Fibroblast of lung (primary cell): ENCODE measurements at regions not wholly inside any gene's neighbourhood (a gene's known extent, or its start where the extent isn't known, plus 50 kb on each side); places are given as distances from the start of the nearest gene placed in this dataset.

ENCODE experiments used
- EZH2 ChIP-seq: IDR thresholded peaks from 2 replicates; pipeline ENCODE4 v1.5.1; 2012; ENCODE audit warnings: low read length, control low read depth, mild to moderate bottlenecking; ENCODE audit errors: missing control alignments
- TF ChIP-seq, protein P1 (sequence below), 2 donors: IDR thresholded peaks in 1 of 2; conservative IDR thresholded peaks in 1 of 2; 1 replicate in 1 of 2; 2 replicates in 1 of 2; pipeline ENCODE4 v1.5.1; 2011 to 2012; ENCODE audit warnings: low read length in 2 of 2, control low read depth in 1 of 2, inconsistent platforms in 1 of 2, low read depth in 1 of 2, mild to moderate bottlenecking in 1 of 2

DNA sequence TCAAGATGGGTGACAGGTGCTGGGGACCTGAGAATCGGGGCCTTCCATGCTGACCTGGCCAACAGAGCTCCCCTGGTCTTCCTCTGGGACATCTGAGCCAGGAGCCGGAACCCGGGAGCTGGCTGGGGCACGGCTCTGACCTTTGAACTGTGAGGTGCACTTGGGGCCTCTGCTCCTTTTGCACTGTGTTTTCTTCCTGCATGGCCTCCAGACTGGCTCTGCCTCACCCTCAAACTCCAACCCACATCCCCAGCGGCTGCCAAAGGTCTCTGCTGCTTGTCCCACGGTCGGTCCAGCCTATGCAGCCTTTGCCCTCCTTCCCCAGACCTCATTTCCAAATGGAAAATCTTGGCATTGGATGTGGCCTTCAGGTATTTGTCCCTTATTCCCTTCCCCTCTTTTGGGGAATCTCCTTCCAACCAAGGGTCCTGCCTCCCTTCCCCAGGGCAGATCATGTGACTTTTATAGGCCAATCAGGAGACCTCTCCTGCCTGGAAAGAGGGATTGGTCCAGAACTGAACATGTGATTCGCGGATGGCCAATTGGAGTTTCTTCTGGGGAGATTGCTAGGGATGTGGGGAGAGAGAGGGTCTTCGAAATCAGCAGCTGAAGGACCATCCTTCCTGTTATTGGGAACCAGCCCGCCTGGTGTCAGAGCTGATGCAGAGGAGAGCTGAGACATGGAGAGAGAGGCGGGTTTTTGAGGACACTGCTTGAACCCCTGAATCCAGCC lies 117.9 kb downstream of the CYLD start:
- TF ChIP-seq, protein P1, sequence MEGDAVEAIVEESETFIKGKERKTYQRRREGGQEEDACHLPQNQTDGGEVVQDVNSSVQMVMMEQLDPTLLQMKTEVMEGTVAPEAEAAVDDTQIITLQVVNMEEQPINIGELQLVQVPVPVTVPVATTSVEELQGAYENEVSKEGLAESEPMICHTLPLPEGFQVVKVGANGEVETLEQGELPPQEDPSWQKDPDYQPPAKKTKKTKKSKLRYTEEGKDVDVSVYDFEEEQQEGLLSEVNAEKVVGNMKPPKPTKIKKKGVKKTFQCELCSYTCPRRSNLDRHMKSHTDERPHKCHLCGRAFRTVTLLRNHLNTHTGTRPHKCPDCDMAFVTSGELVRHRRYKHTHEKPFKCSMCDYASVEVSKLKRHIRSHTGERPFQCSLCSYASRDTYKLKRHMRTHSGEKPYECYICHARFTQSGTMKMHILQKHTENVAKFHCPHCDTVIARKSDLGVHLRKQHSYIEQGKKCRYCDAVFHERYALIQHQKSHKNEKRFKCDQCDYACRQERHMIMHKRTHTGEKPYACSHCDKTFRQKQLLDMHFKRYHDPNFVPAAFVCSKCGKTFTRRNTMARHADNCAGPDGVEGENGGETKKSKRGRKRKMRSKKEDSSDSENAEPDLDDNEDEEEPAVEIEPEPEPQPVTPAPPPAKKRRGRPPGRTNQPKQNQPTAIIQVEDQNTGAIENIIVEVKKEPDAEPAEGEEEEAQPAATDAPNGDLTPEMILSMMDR (conservative IDR thresholded peaks at IDR 0.05 in 1 of 2, IDR thresholded peaks at IDR 0.05 in 1 of 2; ENCODE audit: low read depth in 1 of 2, low read length in 2 of 2), result no peak
- no peak for TF ChIP-seq EZH2
